Skeletal muscle tissue (tissue), 3 donors: ENCODE measurements at regions not wholly inside any gene's neighbourhood (a gene's known extent, or its start where the extent isn't known, plus 50 kb on each side); places are given as distances from the start of the nearest gene placed in this dataset.

Experiments
- H3K27ac ChIP-seq: one replicate; pipeline ENCODE4 v1.7.0; 2013; ENCODE audit warnings: mild to moderate bottlenecking, low read depth, low read length, inconsistent platforms
- H3K27me3 ChIP-seq, 3 donors: one replicate each; pipeline ENCODE4 v1.7.0; 2013; ENCODE audit warnings: low read length in 3 of 3; ENCODE audit not compliant: control insufficient read depth in 3 of 3, insufficient read depth in 3 of 3
- H3K36me3 ChIP-seq, 3 donors: one replicate each; pipeline ENCODE4 v1.7.0; 2013; ENCODE audit warnings: low read length in 3 of 3; ENCODE audit not compliant: control insufficient read depth in 3 of 3, insufficient read depth in 3 of 3
- H3K4me1 ChIP-seq, 3 donors: one replicate each; pipeline ENCODE4 v1.7.0; 2013; ENCODE audit warnings: low read length in 3 of 3, mild to moderate bottlenecking in 3 of 3; ENCODE audit not compliant: control insufficient read depth in 3 of 3, insufficient read depth in 3 of 3
- H3K4me3 ChIP-seq, 3 donors: one replicate each; pipeline ENCODE4 v1.7.0; 2013; ENCODE audit warnings: low read length in 3 of 3
- H3K9ac ChIP-seq, 3 donors: one replicate each; pipeline ENCODE4 v1.7.0; 2013; ENCODE audit warnings: low read length in 3 of 3, mild to moderate bottlenecking in 3 of 3, moderate library complexity in 2 of 3, low read depth in 1 of 3
- H3K9me3 ChIP-seq, 3 donors: one replicate each; pipeline ENCODE4 v1.7.0; 2013; ENCODE audit warnings: low read length in 3 of 3; ENCODE audit not compliant: control insufficient read depth in 3 of 3
- donor health status: Osteomylitis.

DNA sequence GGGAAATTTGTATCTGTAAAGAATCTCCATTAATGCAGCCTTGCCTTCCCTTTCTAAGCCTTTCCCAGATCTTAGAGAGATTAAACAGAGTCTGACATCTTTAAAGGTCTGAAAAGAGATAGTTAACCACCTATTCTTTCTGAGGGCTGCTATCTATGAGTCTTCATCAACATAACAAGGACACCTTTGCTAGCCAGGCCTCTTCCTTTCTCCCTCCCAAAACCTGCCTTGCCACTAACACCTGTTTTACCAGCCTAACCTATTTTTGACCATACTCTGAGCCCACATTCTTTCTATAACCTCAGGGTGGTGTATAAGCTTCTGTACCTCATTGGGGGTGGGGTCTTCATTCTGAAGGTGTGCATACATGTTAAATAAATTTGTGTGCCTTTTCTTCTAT, 217.1 kb downstream of the IPMK start:
- H3K27ac ChIP-seq, result no peak overlapping the region
- H3K9ac ChIP-seq, result no peak overlapping the region
- H3K27me3 ChIP-seq, result no peaks in the 10 kb centered on the region
- H3K36me3 ChIP-seq, result no peaks in the 10 kb centered on the region
- no peak overlapping the region for H3K4me3 ChIP-seq
- H3K9me3 ChIP-seq, result no peaks in the 10 kb centered on the region
- H3K4me1 ChIP-seq, result no peaks in the 10 kb centered on the region

- no peak overlapping the region for H3K4me3 ChIP-seq
Observed at GRCh38 chr10:58048936-58049335, 218.8 kb downstream of the IPMK start.

DNA sequence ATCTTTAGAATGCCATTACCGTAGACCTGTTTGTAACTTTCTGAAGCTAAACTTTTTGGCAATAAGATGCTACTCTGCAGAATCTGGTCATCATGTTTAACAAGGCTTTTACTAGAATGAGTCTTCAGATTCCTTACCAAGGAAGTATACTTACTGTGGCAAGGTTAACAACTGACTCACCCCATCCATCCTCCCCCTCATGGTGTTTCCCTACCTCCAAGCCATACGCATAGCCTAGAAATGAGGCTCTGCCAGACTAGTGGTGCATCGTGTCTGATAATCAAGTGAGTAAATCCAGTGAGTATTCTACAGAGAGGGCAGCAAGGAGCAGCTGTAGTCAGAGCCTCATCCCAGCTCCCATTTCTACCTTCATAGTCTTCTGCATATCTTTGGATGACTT, 223.6 kb downstream of the IPMK start:
- H3K4me3 ChIP-seq, result no peak overlapping the region
- H3K4me1 ChIP-seq, result no peaks in the 10 kb centered on the region
- H3K27ac ChIP-seq, result no peak overlapping the region
- H3K36me3 ChIP-seq, result no peaks in the 10 kb centered on the region
- H3K9me3 ChIP-seq, result peaks cover 0 to 4% (median 2%) of the 10 kb centered on the region in 3 donors
- H3K27me3 ChIP-seq, result no peaks in the 10 kb centered on the region
- no peak overlapping the region for H3K9ac ChIP-seq

More at GRCh38 chr10:58048936-58049335, 218.8 kb downstream of the IPMK start:
- H3K36me3 ChIP-seq, result no peaks in the 10 kb centered on the region
- H3K9me3 ChIP-seq, result no peaks in the 10 kb centered on the region
- no peak overlapping the region for H3K27ac ChIP-seq
- H3K27me3 ChIP-seq, result no peaks in the 10 kb centered on the region
- H3K4me1 ChIP-seq, result no peaks in the 10 kb centered on the region
- H3K9ac ChIP-seq, result no peak overlapping the region

DNA sequence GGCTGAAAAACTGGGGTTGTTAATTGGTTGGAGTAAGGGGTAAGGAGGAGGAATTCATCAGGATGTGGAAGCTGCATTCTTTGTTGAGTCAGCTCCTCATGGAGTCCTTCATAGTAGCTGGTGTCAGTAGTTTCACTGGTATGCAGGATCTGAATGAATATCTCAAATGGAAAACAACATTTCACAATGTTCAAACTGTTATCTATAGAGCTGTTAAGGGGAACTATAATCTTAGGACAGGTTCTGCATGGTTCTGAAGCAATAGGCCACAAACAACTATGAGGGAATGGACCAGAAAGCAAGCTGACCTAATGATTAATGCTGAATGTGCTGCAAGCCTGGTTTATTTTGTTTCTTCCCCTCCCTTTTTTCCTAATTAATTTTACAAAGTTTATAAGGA, 225.8 kb downstream of the IPMK start:
- Histone ChIP-seq H3K9me3 (peaks cover 0 to 4% (median 2%) of the 10 kb centered on the region in 3 donors), H3K36me3 (no peaks in the 10 kb centered on the region)

DNA sequence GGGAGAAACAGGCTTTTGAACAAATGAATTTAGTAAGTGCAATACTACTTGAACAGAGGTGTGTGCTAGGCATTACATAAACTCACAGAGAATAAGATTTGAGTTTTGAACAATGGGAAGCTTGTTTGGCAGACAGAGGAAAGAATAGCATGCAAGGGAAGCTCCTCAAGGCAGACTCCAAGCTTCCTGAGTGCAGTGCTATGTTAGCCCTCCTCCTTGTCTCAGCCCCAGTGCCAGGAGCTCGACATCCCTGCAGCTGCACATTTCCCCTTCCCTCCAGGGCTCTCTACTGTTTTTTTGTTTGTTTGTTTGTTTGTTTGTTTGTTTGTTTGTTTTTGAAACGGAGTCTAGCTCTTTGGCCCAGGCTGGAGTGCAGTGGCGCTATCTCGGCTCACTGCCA, 237.5 kb downstream of the IPMK start:
- Histone ChIP-seq H3K4me1 (no peaks in the 10 kb centered on the region), H3K27me3 (no peaks in the 10 kb centered on the region), H3K4me3 (no peak overlapping the region), H3K27ac (no peak overlapping the region), H3K9ac (no peak overlapping the region), H3K36me3 (no peaks in the 10 kb centered on the region), H3K9me3 (no peaks in the 10 kb centered on the region)

More for the DNA sequence above, 225.8 kb downstream of the IPMK start:
- H3K27ac ChIP-seq, result no peak overlapping the region
- H3K9ac ChIP-seq, result no peak overlapping the region
- no peaks in the 10 kb centered on the region for H3K4me1 ChIP-seq
- no peaks in the 10 kb centered on the region for H3K27me3 ChIP-seq
- H3K4me3 ChIP-seq, result no peak overlapping the region

DNA sequence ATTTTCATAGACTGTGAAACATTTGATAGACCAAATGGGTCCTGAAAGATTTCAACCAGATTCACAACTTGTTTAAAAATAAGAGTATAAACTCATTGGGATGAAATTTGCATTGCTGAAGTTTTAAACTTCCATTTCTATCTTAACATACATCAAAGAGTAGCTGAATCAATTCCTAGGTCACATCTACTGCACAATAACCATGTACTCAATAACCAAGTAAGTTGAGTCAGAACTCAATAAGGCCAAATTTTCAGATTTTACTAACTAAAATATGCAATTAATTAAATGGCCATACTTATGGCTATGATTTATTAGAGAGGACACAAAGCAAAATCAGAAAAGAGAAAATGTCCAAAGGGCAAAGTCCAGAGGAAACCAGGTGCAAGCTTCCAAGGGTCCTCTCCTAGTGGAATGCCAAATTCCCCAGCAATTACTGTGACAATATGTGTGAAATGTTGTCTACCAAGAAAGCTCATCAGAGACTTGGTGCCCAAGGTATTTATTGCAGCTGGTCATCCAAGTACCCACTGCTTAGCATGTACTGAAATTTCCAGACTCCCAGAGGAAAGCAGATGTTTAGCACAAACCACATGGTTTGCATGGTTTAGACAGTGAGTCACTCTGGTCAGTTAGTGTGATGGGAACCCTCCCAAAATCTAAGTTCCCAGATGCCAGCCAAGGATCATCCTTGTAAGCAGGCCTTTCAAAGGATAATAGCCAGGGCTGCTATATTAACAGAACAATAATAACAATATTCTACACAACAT, 238.9 kb downstream of the IPMK start:
- no peak overlapping the region for H3K4me3 ChIP-seq
- no peaks in the 10 kb centered on the region for H3K27me3 ChIP-seq
- no peaks in the 10 kb centered on the region for H3K9me3 ChIP-seq
- no peak overlapping the region for H3K9ac ChIP-seq
- no peaks in the 10 kb centered on the region for H3K4me1 ChIP-seq
- H3K27ac ChIP-seq, result no peak overlapping the region
- no peaks in the 10 kb centered on the region for H3K36me3 ChIP-seq

- H3K27me3 ChIP-seq, result no peaks in the 10 kb centered on the region
- H3K9me3 ChIP-seq, result no peaks in the 10 kb centered on the region
- H3K4me3 ChIP-seq, result no peak overlapping the region
- no peaks in the 10 kb centered on the region for H3K36me3 ChIP-seq
- no peaks in the 10 kb centered on the region for H3K4me1 ChIP-seq
- H3K27ac ChIP-seq, result no peak overlapping the region
- no peak overlapping the region for H3K9ac ChIP-seq
Observed at GRCh38 chr10:58027426-58027825, 240.3 kb downstream of the IPMK start.

DNA sequence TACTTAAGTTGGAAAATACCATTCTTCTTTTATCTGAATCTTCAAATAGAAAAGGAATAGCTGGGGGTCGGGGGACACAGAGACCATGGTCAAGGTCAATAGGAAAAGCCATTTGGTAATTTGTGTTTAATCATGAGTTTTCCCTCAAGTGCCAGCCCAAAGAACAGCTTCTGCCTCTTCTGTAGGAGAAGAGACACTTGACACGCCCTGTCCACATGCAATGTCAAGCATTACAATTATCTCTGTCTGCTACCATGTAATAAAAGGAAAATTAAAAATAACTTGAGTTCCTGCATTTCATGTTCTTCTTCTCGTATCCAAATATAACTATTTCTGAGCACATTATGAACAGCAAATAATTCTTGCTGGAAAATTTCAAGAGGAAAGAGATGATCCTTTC, 241.7 kb downstream of the IPMK start:
- no peaks in the 10 kb centered on the region for H3K4me1 ChIP-seq
- no peak overlapping the region for H3K9ac ChIP-seq
- H3K4me3 ChIP-seq, result no peak overlapping the region
- H3K36me3 ChIP-seq, result no peaks in the 10 kb centered on the region
- no peak overlapping the region for H3K27ac ChIP-seq
- H3K9me3 ChIP-seq, result no peaks in the 10 kb centered on the region
- H3K27me3 ChIP-seq, result no peaks in the 10 kb centered on the region

- H3K4me3 ChIP-seq, result no peak overlapping the region
- H3K27ac ChIP-seq, result no peak overlapping the region
- no peak overlapping the region for H3K9ac ChIP-seq
- H3K4me1 ChIP-seq, result no peaks in the 10 kb centered on the region
- H3K27me3 ChIP-seq, result no peaks in the 10 kb centered on the region
- H3K9me3 ChIP-seq, result no peaks in the 10 kb centered on the region
- no peaks in the 10 kb centered on the region for H3K36me3 ChIP-seq
Observed at GRCh38 chr10:58023341-58024073, 244.2 kb downstream of the IPMK start.

GRCh38 chr10:58019863-58020537, 247.7 kb downstream of the IPMK start:
- Histone ChIP-seq H3K4me1 (no peaks in the 10 kb centered on the region), H3K9me3 (no peaks in the 10 kb centered on the region), H3K4me3 (no peak overlapping the region), H3K36me3 (no peaks in the 10 kb centered on the region), H3K9ac (no peak overlapping the region), H3K27ac (no peak overlapping the region), H3K27me3 (no peaks in the 10 kb centered on the region)
